ENCODE measurements at regions not wholly inside any gene's neighbourhood (a gene's known extent, or its start where the extent isn't known, plus 50 kb on each side); places are given as distances from the start of the nearest gene placed in this dataset.
"Not testable (repeated sequence)": the region's sequence is repeated elsewhere in the genome, so short reads cannot be mapped to it uniquely, and the experiment has no call there.

DNA sequence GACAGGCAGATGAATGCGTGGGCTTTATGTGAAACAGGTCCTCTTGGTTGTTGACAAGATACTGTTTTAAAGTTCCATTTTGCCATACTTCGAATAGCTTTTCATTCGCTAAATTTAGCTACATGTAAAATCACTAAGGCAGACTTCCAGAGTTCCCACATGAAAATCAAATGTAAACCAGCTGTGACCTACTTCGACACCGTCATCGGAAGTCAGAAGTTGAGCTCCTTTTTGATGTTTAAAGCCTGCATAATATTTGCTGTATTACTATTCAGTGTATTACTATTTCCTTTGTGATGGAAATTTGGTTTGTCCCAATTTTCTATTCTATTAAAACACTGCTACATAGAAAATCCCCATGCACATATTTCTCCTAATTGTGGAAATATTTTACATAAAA lies 115.3 kb downstream of the IGLL1 start:
- not testable (repeated sequence) for H3K4me1 Mint-ChIP-seq (ENCODE audit: low read depth); H3K27ac Mint-ChIP-seq; H3K4me3 Mint-ChIP-seq; DNase-seq (ENCODE audit: low spot score); H3K36me3 Mint-ChIP-seq (ENCODE audit: low read depth); H3K9me3 Mint-ChIP-seq
- H3K27me3 Mint-ChIP-seq (ENCODE audit: low read depth): peaks cover 26% of the 10 kb centered on the region

DNA sequence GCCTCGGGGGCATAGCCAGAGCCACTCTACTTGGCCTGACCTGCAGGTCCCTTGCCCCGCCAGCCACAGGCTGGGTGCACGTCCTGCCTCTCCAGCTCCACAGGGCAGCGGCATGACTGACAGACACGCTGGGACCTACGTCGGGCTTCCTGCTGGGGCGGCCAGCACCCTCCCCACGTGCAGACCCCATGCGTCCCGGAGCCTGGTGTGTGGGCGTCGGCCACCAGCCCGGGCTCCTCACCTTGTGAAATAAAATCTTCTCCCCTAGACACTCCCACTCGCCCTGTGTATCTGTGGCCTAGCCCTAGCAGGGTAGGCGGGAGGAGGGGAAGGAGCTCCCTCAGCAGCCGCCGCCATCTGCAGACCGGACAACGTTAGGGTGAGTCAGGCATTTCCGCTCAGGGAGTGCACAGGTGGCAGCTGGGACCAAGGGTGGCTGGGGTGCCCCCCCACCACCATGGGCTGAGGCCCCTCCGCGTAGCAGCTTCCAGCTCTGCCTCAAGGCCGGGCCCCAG lies 119.5 kb downstream of the IGLL1 start:
- not testable (repeated sequence) for H3K4me3 Mint-ChIP-seq

DNA sequence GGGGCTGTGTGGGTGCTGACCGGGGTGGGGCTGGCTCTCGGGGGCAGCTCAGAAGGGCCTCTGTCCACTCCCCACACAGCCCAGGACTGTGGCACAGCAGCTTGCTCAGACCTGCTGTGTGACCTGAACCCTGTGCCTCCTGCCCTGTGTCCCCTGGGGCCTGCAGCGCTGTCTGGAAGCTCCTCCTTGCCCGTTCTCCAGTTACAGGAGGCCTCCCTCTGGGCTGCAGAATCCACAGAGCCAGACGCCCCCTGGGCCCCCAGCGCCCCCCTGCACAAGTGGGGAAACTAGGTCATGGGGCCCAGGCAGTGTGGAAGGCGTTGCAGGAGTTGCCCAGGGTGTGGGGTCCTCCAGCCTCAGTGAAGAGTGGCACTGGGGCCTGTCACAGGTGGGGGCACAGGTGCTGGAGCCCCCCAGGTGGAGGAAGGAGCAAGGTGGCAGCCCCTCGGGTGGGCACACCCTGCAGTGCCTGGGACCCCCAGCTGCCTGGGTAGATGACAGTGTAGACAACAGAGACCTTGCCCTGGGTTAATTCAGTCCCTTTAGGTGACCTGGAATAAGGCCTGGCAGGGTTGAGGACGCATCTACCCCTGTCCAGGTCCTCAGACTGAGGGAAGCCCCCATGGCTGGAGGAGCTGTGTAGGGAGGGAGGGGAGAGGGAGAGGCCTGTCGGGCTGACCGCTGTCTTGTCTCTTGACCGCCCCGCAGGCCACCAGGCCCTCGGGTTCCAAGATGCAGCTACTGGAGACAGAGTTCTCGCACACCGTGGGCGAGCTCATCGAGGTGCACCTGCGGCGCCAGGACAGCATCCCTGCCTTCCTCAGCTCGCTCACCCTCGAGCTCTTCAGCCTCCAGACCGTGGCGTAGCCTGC lies 120.2 kb downstream of the IGLL1 start:
- not testable (repeated sequence) for H3K4me3 Mint-ChIP-seq; H3K27ac Mint-ChIP-seq; H3K9me3 Mint-ChIP-seq; H3K36me3 Mint-ChIP-seq (ENCODE audit: low read depth); DNase-seq (ENCODE audit: low spot score); H3K4me1 Mint-ChIP-seq (ENCODE audit: low read depth)
- peaks cover 28% of the 10 kb centered on the region for H3K27me3 Mint-ChIP-seq (ENCODE audit: low read depth)

More for the DNA sequence above, 119.5 kb downstream of the IGLL1 start:
- H3K9me3 Mint-ChIP-seq; H3K36me3 Mint-ChIP-seq (ENCODE audit: low read depth); H3K27ac Mint-ChIP-seq; H3K4me1 Mint-ChIP-seq (ENCODE audit: low read depth); DNase-seq (ENCODE audit: low spot score): not testable (repeated sequence)
- H3K27me3 Mint-ChIP-seq (ENCODE audit: low read depth): peaks cover 28% of the 10 kb centered on the region

DNA sequence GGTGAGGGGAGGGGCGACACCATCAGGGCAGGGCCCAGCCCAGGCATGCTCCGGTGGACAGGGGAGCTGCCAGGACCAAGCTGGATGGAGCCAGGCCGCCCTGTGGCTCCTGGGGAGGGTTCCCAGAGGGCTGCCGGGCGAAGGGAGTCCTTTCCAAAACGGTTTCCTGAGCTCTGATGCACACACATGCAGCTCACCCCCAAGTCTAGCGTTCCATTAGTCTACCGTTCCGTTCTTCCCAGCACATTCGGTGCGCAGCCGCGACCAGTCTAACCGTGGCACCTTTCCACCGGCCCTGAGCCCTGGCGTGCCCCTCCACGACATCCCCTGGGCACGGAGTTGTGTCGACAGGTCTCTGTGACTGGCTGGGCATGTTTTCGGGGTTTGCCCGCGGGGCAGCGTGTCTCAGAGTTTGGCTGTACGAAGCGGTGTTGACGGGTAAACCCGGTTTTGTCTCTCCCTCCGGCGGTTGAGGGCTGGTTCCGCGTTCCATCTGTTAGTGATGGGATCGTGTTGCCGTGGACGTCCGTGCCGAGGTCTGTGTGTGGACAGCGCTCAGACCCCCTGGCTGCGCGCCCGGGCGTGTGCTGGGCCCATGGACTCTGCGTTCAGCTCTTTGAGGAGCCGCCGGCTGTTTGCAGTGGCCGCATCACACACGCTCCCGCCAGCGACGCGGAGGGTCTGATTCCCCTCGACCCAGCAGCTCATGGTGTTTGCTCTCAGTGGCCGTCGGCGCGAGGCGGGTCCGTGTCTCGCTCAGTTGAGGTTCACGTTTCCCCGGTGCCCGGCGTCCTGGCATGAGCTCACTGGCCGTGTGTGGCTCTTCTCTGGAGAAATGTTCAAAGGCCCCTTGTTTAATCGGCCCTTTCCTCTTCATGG lies 121.2 kb downstream of the IGLL1 start:
- H3K27me3 Mint-ChIP-seq (ENCODE audit: low read depth): peaks cover 25% of the 10 kb centered on the region
- peaks cover 7% of the 10 kb centered on the region for H3K4me1 Mint-ChIP-seq (ENCODE audit: low read depth)
- H3K9me3 Mint-ChIP-seq: no peaks in the 10 kb centered on the region
- H3K36me3 Mint-ChIP-seq (ENCODE audit: low read depth): no peaks in the 10 kb centered on the region
- no peak for DNase-seq (ENCODE audit: low spot score)
- no peak overlapping the region for H3K4me3 Mint-ChIP-seq
- no peak overlapping the region for H3K27ac Mint-ChIP-seq

DNA sequence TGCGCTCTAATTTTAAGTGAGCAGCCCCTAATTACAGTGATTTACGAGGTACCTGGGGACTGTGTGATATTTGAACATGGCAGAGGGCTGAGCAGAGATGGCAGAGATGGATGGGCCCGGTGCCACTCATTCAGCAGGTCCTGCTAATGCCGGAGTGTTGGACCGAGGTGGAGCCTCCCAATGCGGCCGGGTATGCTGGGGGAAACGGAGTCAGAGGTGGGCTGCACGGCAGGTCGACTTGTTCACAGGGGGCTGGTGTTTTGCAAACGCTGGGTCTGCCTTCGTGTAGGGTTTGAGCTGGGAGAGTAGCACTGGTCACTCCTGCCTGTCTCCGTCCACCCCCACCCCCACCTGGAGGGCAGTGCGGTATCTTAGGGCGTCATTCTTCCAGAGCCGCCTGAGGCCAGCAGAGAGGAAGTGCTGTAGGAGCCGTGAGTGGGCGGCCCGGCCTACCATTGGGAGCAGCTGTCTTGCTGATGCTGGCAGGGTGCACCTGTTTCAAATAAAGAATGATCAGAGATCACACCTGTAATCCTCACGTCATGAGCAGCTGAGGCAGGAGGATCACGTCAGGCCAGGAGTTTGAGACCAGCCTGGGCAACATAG lies 122.6 kb downstream of the IGLL1 start:
- Mint-ChIP-seq H3K4me1 (ENCODE audit: low read depth) (peaks cover 7% of the 10 kb centered on the region), H3K36me3 (ENCODE audit: low read depth) (no peaks in the 10 kb centered on the region), H3K27ac (no peak overlapping the region), H3K4me3 (no peak overlapping the region), H3K9me3 (no peaks in the 10 kb centered on the region), H3K27me3 (ENCODE audit: low read depth) (peaks cover 16% of the 10 kb centered on the region)
- no peak for DNase-seq (ENCODE audit: low spot score)

DNA sequence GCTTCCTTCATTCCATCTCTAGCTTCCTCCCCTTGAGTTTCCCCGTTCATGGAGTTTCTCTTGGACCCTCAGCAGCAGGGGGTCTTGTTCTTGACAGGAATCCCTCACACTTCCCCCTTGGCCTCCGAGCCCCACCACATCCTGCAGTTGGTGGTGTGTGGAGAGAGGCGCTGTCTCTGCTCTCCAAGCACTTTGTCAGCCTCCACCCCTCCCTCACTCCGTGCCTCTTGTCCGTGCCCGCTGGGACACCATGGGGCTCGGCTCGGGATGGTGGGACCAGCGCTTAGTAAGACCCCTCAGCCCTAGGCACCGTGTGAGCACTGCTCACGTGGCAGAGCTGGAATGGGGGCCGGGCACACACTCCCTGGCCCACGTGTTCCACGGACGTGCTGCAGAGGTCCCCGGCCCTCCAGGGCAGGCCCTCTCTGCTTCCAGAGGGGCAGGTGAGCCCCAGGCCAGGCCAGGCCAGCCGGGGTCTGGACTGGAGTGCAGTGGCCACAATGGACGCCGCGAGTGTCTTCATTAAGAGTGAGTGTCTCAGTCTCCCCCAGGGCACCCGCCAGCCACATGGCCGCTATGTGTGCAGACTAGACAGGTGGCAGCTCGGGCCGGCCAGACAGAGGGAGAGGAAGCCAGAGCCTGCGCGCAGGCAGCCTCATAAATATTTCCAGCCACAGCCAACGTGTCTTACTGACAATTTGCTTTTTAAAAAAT lies 123.3 kb downstream of the IGLL1 start:
- not testable (repeated sequence) for H3K9me3 Mint-ChIP-seq; H3K4me3 Mint-ChIP-seq; H3K27ac Mint-ChIP-seq; DNase-seq (ENCODE audit: low spot score); H3K36me3 Mint-ChIP-seq (ENCODE audit: low read depth); H3K4me1 Mint-ChIP-seq (ENCODE audit: low read depth)
- peaks cover 14% of the 10 kb centered on the region for H3K27me3 Mint-ChIP-seq (ENCODE audit: low read depth)

DNA sequence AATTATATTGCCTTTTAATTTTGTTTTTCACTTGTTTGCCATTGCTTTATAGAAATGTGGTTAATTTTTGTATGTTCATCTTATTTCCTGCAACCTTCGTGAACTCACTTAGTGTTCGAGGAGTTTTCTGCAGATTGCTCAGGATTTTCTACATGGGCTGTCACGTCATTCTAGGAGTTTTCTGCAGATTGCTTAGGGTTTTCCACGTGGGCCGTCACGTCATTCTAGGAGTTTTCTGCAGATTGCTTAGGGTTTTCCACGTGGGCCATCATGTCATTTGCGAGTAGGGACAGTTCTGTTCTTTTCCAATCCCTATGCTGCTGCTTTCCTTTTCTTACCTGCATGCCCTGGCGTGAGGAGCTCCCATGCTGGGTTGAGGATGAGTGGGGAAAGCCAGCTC lies 125.7 kb downstream of the IGLL1 start:
- not testable (repeated sequence) for H3K9me3 Mint-ChIP-seq; DNase-seq (ENCODE audit: low spot score); H3K36me3 Mint-ChIP-seq (ENCODE audit: low read depth); H3K27me3 Mint-ChIP-seq (ENCODE audit: low read depth); H3K4me3 Mint-ChIP-seq; H3K27ac Mint-ChIP-seq; H3K4me1 Mint-ChIP-seq (ENCODE audit: low read depth)

DNA sequence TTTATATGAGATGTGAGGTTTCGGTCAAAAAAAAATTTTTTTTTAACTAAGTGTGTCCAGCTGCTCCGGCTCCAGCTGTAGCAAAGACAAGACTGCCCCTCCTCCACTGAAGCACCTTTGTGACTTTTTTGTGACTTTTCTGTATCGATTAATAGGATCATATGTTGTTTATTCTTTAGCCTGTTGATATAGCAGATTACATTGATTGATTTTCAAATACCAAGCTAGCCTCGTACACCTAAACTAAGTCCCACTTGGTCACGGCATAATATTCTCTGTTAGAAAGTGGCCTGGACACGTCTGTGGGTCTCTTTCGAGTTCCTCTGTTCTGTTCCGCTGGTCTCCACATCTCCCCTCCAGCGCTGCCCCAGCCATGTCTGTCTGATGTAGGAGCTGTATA lies 126.8 kb downstream of the IGLL1 start:
- Mint-ChIP-seq H3K27ac (no peak overlapping the region), H3K27me3 (ENCODE audit: low read depth) (peaks cover 9% of the 10 kb centered on the region), H3K4me3 (no peak overlapping the region), H3K4me1 (ENCODE audit: low read depth) (peaks cover 7% of the 10 kb centered on the region), H3K9me3 (no peaks in the 10 kb centered on the region), H3K36me3 (ENCODE audit: low read depth) (no peaks in the 10 kb centered on the region)
- no peak for DNase-seq (ENCODE audit: low spot score)

DNA sequence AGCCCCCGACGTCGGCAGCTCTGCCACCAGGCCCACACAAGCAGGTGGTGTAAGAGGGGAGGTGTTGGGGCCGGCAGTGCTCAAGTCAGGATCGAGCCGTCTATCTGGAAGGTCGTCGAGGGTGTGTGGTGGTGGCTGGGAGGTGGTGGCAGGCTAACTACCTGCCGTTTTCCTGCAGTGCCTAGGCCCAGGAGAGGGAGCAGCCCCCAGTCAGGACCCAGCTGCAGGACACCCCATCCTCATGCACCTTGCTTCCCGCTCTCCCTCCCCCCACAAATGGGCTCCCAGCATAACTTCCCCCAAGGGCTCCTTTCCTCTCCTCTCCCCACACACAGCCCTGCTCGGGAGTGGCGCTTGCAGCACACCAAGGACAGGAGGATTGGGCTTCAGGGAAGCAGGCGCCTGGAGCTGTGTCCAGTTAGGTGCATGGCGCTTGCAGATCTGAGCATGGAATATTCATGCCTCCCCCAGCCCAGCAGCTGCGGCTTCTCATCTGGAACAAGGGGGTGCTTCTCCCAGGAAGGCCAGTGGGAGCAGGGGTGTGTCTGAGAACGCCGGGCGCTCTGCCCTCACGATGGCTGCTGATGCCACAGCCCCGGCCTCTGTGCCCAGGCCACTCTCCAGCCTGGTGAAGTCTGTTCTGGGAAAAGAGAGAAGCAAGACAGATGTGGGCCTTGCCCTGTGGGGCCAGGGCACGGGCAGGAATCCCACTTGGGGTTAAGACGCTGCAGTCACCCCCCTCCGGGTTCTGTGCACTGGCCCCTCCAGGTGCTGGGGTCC lies 127.7 kb downstream of the IGLL1 start:
- DNase-seq (ENCODE audit: low spot score): no peak
- no peak overlapping the region for H3K4me3 Mint-ChIP-seq
- peaks cover 7% of the 10 kb centered on the region for H3K4me1 Mint-ChIP-seq (ENCODE audit: low read depth)
- no peaks in the 10 kb centered on the region for H3K36me3 Mint-ChIP-seq (ENCODE audit: low read depth)
- H3K27ac Mint-ChIP-seq: no peak overlapping the region
- H3K27me3 Mint-ChIP-seq (ENCODE audit: low read depth): peaks cover 9% of the 10 kb centered on the region
- no peaks in the 10 kb centered on the region for H3K9me3 Mint-ChIP-seq

DNA sequence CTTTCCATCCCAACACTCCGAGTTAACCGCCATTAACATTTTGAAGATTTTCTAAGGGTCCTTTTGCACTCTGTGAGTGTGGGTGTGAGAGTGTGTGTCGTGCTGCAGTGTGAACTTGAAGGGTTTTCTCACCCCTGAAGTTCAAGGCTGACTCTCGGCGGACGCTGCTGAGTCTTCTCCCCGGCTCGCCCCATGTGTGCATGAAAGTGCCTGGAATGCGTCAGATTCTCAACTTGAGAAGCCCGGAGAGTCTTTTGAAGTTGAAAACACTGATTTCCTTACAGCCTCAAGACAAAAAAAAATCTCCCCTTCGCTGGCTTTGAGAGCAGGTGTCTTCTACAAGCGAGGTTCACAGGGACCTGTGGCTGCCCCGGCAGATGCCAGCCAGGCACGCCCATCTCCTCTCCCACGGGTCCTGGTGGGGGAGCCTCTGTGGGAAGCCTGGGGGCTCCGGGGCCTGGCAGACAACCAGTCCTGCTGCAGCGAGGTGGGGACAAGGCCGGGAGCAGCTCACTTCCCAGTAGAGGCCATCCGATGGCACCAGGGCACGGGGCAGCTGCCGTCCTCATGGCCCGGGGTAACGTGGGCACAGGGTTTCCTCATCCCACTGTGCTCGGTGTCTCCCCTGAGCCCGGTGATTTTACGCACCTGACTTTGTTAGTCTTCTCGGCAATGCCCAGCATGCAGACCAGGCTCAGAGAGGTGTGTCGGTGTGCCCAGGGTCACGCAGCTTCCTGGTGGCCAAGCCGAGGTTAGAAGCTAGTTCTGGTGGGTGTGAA lies 128.4 kb downstream of the IGLL1 start:
- H3K27me3 Mint-ChIP-seq (ENCODE audit: low read depth); H3K4me1 Mint-ChIP-seq (ENCODE audit: low read depth); H3K9me3 Mint-ChIP-seq; H3K36me3 Mint-ChIP-seq (ENCODE audit: low read depth); DNase-seq (ENCODE audit: low spot score); H3K27ac Mint-ChIP-seq; H3K4me3 Mint-ChIP-seq: not testable (repeated sequence)

DNA sequence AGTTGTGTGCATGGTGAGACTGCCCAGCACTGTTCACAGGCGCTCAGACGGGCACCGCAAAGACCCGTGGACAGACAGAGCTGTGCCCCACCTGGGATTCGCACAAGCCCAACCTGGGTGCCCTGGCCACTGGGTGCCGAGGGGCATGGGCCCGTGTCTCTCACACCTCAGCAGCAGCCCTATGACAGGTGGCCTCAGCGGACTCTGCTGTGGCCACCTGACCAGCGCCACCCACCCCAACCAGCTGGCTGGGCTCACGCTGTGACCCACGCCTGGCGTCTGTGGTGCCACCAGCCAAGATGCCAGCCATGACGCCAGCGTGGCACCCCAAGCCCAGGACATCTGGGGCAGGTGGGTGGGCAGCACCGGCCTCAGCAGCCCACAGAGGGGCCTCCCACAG lies 129.3 kb downstream of the IGLL1 start:
- H3K9me3 Mint-ChIP-seq; H3K27me3 Mint-ChIP-seq (ENCODE audit: low read depth); DNase-seq (ENCODE audit: low spot score); H3K27ac Mint-ChIP-seq; H3K4me1 Mint-ChIP-seq (ENCODE audit: low read depth); H3K36me3 Mint-ChIP-seq (ENCODE audit: low read depth); H3K4me3 Mint-ChIP-seq: not testable (repeated sequence)

DNA sequence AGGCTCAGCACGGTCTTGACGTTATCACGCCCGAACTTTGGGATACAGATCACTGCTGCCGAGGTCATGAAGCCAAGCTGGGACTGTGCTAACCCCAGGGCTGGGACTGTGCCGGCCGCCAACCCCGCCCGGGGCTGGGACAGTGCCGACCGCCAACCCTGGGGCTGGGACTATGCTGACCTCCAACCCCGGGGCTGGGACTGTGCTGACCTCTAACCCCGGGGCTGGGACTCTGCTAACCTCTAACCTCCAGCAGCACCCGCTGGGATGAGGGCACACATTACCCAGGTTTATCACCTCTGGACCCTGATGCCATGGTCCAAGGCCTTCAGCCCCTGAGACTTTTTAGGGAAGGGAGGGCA lies 129.7 kb downstream of the IGLL1 start:
- Mint-ChIP-seq H3K4me1 (ENCODE audit: low read depth) (no peaks in the 10 kb centered on the region), H3K4me3 (no peak overlapping the region), H3K9me3 (peaks cover 9% of the 10 kb centered on the region), H3K27me3 (ENCODE audit: low read depth) (peaks cover 3% of the 10 kb centered on the region), H3K36me3 (ENCODE audit: low read depth) (no peaks in the 10 kb centered on the region), H3K27ac (no peak overlapping the region)
- DNase-seq (ENCODE audit: low spot score): no peak
